IMR-90 (cell line): ENCODE measurements at regions not wholly inside any gene's neighbourhood (a gene's known extent, or its start where the extent isn't known, plus 50 kb on each side); places are given as distances from the start of the nearest gene placed in this dataset.

Source experiments
- ATAC-seq: fragments of 200-7000 bp; cut with Tn5 transposase; 2 replicates; pipeline ENCODE4 v1.9.1; 2020; ENCODE audit warnings: low read depth, mild to moderate bottlenecking, moderate library complexity
- BruUV-seq: library from RNA; stranded (reverse); fragments of 400-500 nt; replicated peaks from 2 replicates; lab custom pipeline; 2021; lab: Mats Ljungman, UMichigan
- CTCF ChIA-PET: fragments of 300-600 bp; formaldehyde crosslinking; extraction: SDS; loops from one replicate; lab custom pipeline; 2021; ENCODE audit warnings: antibody characterized with exemption; lab: Yijun Ruan, JAX
- POLR2A ChIA-PET: fragments of 300-600 bp; sonication (Branson Sonifier 250); formaldehyde crosslinking; loops from one replicate; lab custom pipeline; 2022; ENCODE audit warnings: antibody characterized with exemption; ENCODE audit not compliant: unreplicated experiment; lab: Charles Lee
- DNase-seq: peaks from one replicate; pipeline ENCODE4 v3.0.0; 2013
- H2AFZ ChIP-seq: replicated peaks from 2 replicates; pipeline ENCODE3; 2013; ENCODE audit warnings: low read length, mild to moderate bottlenecking; ENCODE audit not compliant: poor library complexity
- H2AK5ac ChIP-seq: 2 replicates; pipeline ENCODE4 v1.6.1; 2013; ENCODE audit warnings: low read depth, low read length, inconsistent platforms
- H2AK9ac ChIP-seq: replicated peaks from 2 replicates; pipeline ENCODE3; 2013; ENCODE audit warnings: mild to moderate bottlenecking, low read depth, low read length, moderate library complexity; ENCODE audit not compliant: poor library complexity
- H2BK120ac ChIP-seq: 2 replicates; pipeline ENCODE4 v1.6.1; 2013; ENCODE audit warnings: low read depth, low read length, inconsistent platforms
- H2BK15ac ChIP-seq: 3 replicates; pipeline ENCODE4 v1.6.1; 2013; ENCODE audit warnings: low read depth, low read length, inconsistent platforms
- H2BK20ac ChIP-seq: 2 replicates; pipeline ENCODE4 v1.6.1; 2013; ENCODE audit warnings: low read depth, mild to moderate bottlenecking, inconsistent platforms, low read length, moderate library complexity
- H2BK5ac ChIP-seq: 2 replicates; pipeline ENCODE4 v1.6.1; 2013; ENCODE audit warnings: mild to moderate bottlenecking, low read depth, low read length, inconsistent platforms; ENCODE audit not compliant: poor library complexity, severe bottlenecking
- H3K14ac ChIP-seq: replicated peaks from 2 replicates; pipeline ENCODE4 v1.6.1; 2013; ENCODE audit warnings: low read depth, low read length, inconsistent platforms
- H3K18ac ChIP-seq: 2 replicates; pipeline ENCODE4 v1.6.1; 2013; ENCODE audit warnings: low read depth, low read length, control low read depth
- H3K23ac ChIP-seq: 2 replicates; pipeline ENCODE4 v1.6.1; 2013; ENCODE audit warnings: low read depth, low read length, inconsistent platforms
- H3K27ac ChIP-seq: 2 replicates; pipeline ENCODE4 v1.5.1; 2013; ENCODE audit warnings: mild to moderate bottlenecking, control low read depth, low read length; ENCODE audit not compliant: insufficient read depth
- H3K27me3 ChIP-seq: 2 replicates; pipeline ENCODE4 v1.6.1; 2013; ENCODE audit warnings: low read length; ENCODE audit not compliant: control insufficient read depth, insufficient read depth
- H3K36me3 ChIP-seq: 2 replicates; pipeline ENCODE4 v1.6.1; 2013; ENCODE audit warnings: low read length, mixed read lengths; ENCODE audit not compliant: control insufficient read depth, insufficient read depth
- H3K4ac ChIP-seq: 2 replicates; pipeline ENCODE4 v1.6.1; 2013; ENCODE audit warnings: low read depth, low read length, inconsistent platforms
- H3K4me1 ChIP-seq: 2 replicates; pipeline ENCODE4 v1.6.1; 2013; ENCODE audit warnings: low read length, mixed read lengths; ENCODE audit not compliant: control insufficient read depth, insufficient read depth
- H3K4me2 ChIP-seq: 2 replicates; pipeline ENCODE4 v1.6.1; 2013; ENCODE audit warnings: low read depth, mild to moderate bottlenecking, control low read depth, low read length, moderate library complexity
- H3K4me3 ChIP-seq: 2 replicates; pipeline ENCODE4 v1.5.1; 2013; ENCODE audit warnings: low read depth, mild to moderate bottlenecking, control low read depth, low read length, moderate library complexity; ENCODE audit not compliant: insufficient read depth
- H3K56ac ChIP-seq: 2 replicates; pipeline ENCODE4 v1.6.1; 2013; ENCODE audit warnings: low read length, inconsistent platforms; ENCODE audit not compliant: insufficient read depth; ENCODE audit errors: extremely low read depth
- H3K79me1 ChIP-seq, 2 experiments: 2 replicates each; pipeline ENCODE4 v1.6.1; 2013; ENCODE audit warnings: low read length in 2 of 2, inconsistent platforms in 1 of 2, low read depth in 1 of 2
- H3K9ac ChIP-seq: 2 replicates; pipeline ENCODE4 v1.6.1; 2013; ENCODE audit warnings: low read depth, low read length, control low read depth
- H3K9me1 ChIP-seq: 2 replicates; pipeline ENCODE4 v1.6.1; 2013; ENCODE audit warnings: low read length, inconsistent platforms; ENCODE audit not compliant: insufficient read depth
- H3K9me3 ChIP-seq: 2 replicates; pipeline ENCODE4 v1.6.1; 2013; ENCODE audit warnings: low read length; ENCODE audit not compliant: control insufficient read depth, insufficient read depth
- H4K20me1 ChIP-seq: 2 replicates; pipeline ENCODE4 v1.6.1; 2013; ENCODE audit warnings: low read length, inconsistent platforms; ENCODE audit not compliant: insufficient read depth
- H4K5ac ChIP-seq: 2 replicates; pipeline ENCODE4 v1.6.1; 2013; ENCODE audit warnings: mild to moderate bottlenecking, low read depth, low read length, control low read depth
- H4K8ac ChIP-seq, 2 experiments: 2 replicates each; pipeline ENCODE4 v1.6.1; 2013; ENCODE audit warnings: low read depth in 2 of 2, low read length in 2 of 2, control low read depth in 1 of 2, inconsistent platforms in 1 of 2
- H4K91ac ChIP-seq: 2 replicates; pipeline ENCODE4 v1.6.1; 2013; ENCODE audit warnings: low read depth, low read length, inconsistent platforms; ENCODE audit not compliant: insufficient read depth
- BHLHE40 ChIP-seq: fragments of 150-350 bp; IDR thresholded peaks from 2 replicates; pipeline ENCODE4 v1.6.1; 2016; ENCODE audit warnings: mild to moderate bottlenecking, low read depth, low read length
- CEBPB ChIP-seq: IDR thresholded peaks from 2 replicates; pipeline ENCODE4 v1.6.1; 2012; ENCODE audit warnings: low read depth, low read length, improper control_type of control experiment
- CHD1 ChIP-seq: IDR thresholded peaks from 2 replicates; pipeline ENCODE4 v1.6.1; 2012; ENCODE audit warnings: low read depth, low read length, improper control_type of control experiment
- CTCF ChIP-seq: conservative IDR thresholded peaks from 2 replicates; pipeline ENCODE4 v1.5.1; 2012; ENCODE audit warnings: mild to moderate bottlenecking, low read depth, low read length, improper control_type of control experiment
- ELK1 ChIP-seq: fragments of 150-350 bp; IDR thresholded peaks from 2 replicates; pipeline ENCODE4 v1.6.1; 2016; ENCODE audit warnings: low read depth, mild to moderate bottlenecking, low read length, moderate library complexity, borderline replicate concordance
- FOS ChIP-seq: fragments of 150-350 bp; IDR thresholded peaks from 2 replicates; pipeline ENCODE4 v1.6.1; 2016; ENCODE audit warnings: low read depth, low read length
- MAFK ChIP-seq: IDR thresholded peaks from 2 replicates; pipeline ENCODE4 v1.6.1; 2012; ENCODE audit warnings: low read depth, low read length, improper control_type of control experiment
- MAZ ChIP-seq: IDR thresholded peaks from 2 replicates; pipeline ENCODE4 v1.6.1; 2012; ENCODE audit warnings: low read depth, mild to moderate bottlenecking, low read length, improper control_type of control experiment, moderate library complexity, borderline replicate concordance
- MXI1 ChIP-seq: IDR thresholded peaks from 2 replicates; pipeline ENCODE4 v1.6.1; 2012; ENCODE audit warnings: low read depth, mild to moderate bottlenecking, low read length, moderate library complexity, borderline replicate concordance
- NFE2L2 ChIP-seq: fragments of 150-350 bp; IDR thresholded peaks from 2 replicates; pipeline ENCODE4 v1.6.1; 2016; ENCODE audit warnings: low read depth, mild to moderate bottlenecking, low read length
- POLR2A ChIP-seq: IDR thresholded peaks from 2 replicates; pipeline ENCODE4 v1.6.1; 2012; ENCODE audit warnings: mild to moderate bottlenecking, low read depth, low read length
- RAD21 ChIP-seq: IDR thresholded peaks from 2 replicates; pipeline ENCODE4 v1.6.1; 2012; ENCODE audit warnings: low read length, improper control_type of control experiment
- RCOR1 ChIP-seq: IDR thresholded peaks from 2 replicates; pipeline ENCODE4 v1.6.1; 2012; ENCODE audit warnings: mild to moderate bottlenecking, low read length, improper control_type of control experiment; ENCODE audit not compliant: insufficient replicate concordance
- RFX5 ChIP-seq: IDR thresholded peaks from 2 replicates; pipeline ENCODE4 v1.8.0; 2012; ENCODE audit warnings: low read depth, mild to moderate bottlenecking, low read length, moderate library complexity
- SMC3 ChIP-seq: fragments of 150-350 bp; IDR thresholded peaks from 2 replicates; pipeline ENCODE4 v1.6.1; 2016; ENCODE audit warnings: low read depth, mild to moderate bottlenecking, antibody characterized with exemption, low read length, moderate library complexity
- USF2 ChIP-seq: fragments of 150-350 bp; IDR thresholded peaks from 2 replicates; pipeline ENCODE4 v1.6.1; 2017; ENCODE audit warnings: mild to moderate bottlenecking, antibody characterized with exemption, low read length, low read depth
- WGBS, 2 experiments: methylation state at CpG; one replicate each; pipeline versions ENCODE4 v1.1.5 to v1.1.7; 2013; ENCODE audit warnings: missing lambda C conversion rate in 2 of 2; ENCODE audit not compliant: insufficient read length in 1 of 2; ENCODE audit errors: extremely low coverage in 2 of 2; 5-methylcytosine and 5-hydroxymethylcytosine counted together
- dilution Hi-C: fragments of 300-500 bp; cut with HindIII; formaldehyde crosslinking; loops from one replicate; pipeline ENCODE4 v1.14.3; 2018; ENCODE audit warnings: low sequenced_read_pairs; ENCODE audit not compliant: unreplicated experiment
- in situ Hi-C: fragments of 300-500 bp; cut with MboI; formaldehyde crosslinking; loops from 3 replicates; pipeline ENCODE4 v1.14.3; 2019; ENCODE audit warnings: low sequenced_read_pairs, inconsistent platforms, mixed read lengths
- intact Hi-C: fragments of 100-400 bp; cut with micrococcal nuclease; formaldehyde crosslinking; loops from 2 replicates; pipeline ENCODE4 v1.10.0; 2022

- H3K36me3 ChIP-seq = no peaks in the 10 kb centered on the region
- H2BK120ac ChIP-seq = no peak overlapping the region
- H3K79me1 ChIP-seq = no peaks in the 10 kb centered on the region
- ChIA-PET CTCF (no interaction called here), POLR2A (no interaction called here)
- WGBS, 2 experiments = 20% methylated on average over 1 of the region's 5 CpGs; no CpG with 5 or more reads in 1 of the 2 experiments
- H3K9me3 ChIP-seq = no peaks in the 10 kb centered on the region
- H3K9me1 ChIP-seq = no peaks in the 10 kb centered on the region
- no peak overlapping the region for H3K18ac ChIP-seq
- no peaks in the 10 kb centered on the region for H3K27me3 ChIP-seq
- no peak overlapping the region for H3K27ac ChIP-seq
- H3K4ac ChIP-seq = no peak overlapping the region
- no peak overlapping the region for H4K5ac ChIP-seq
- no peak overlapping the region for H3K23ac ChIP-seq
- H3K4me1 ChIP-seq = no peaks in the 10 kb centered on the region
- BruUV-seq = no TSS peak
- in situ Hi-C loops (no loop called here), dilution Hi-C loops (no loop called here), intact Hi-C loops (no loop called here)
- ATAC-seq = no peak
- H3K4me3 ChIP-seq = no peak overlapping the region
- H2AK9ac ChIP-seq = no peak overlapping the region
- H2AK5ac ChIP-seq = no peak overlapping the region
- no peak overlapping the region for H3K56ac ChIP-seq
- no peak overlapping the region for H3K4me2 ChIP-seq
- H4K8ac ChIP-seq = no peak overlapping the region
- no peaks in the 10 kb centered on the region for H4K20me1 ChIP-seq
- no peak overlapping the region for H2BK20ac ChIP-seq
- no peak overlapping the region for H3K9ac ChIP-seq
- DNase-seq = no peak
- TF ChIP-seq CHD1 (no peak), USF2 (no peak), MAZ (no peak), MAFK (no peak), RCOR1 (no peak), RAD21 (no peak), NFE2L2 (no peak), FOS (no peak), POLR2A (no peak), MXI1 (no peak), ELK1 (no peak), BHLHE40 (no peak), CTCF (no peak), CEBPB (no peak), RFX5 (no peak), SMC3 (no peak)
- H2AFZ ChIP-seq = no peak overlapping the region
- no peak overlapping the region for H2BK5ac ChIP-seq
- no peak overlapping the region for H4K91ac ChIP-seq
- no peak overlapping the region for H3K14ac ChIP-seq
- H2BK15ac ChIP-seq = no peak overlapping the region
Observed at GRCh38 chr2:142280831-142281230, 150.0 kb upstream of the LRP1B start.
